T-helper 9 cell (primary cell): ENCODE measurements at regions not wholly inside any gene's neighbourhood (a gene's known extent, or its start where the extent isn't known, plus 50 kb on each side); places are given as distances from the start of the nearest gene placed in this dataset.
"Not testable (repeated sequence)": the region's sequence is repeated elsewhere in the genome, so short reads cannot be mapped to it uniquely, and the experiment has no call there.

Source experiments
- DNase-seq: peaks from one replicate; pipeline ENCODE4 v3.0.0-alpha.2; 2020

GRCh38 chr7:106447318-106447847 is 162.6 kb upstream of the NAMPT start:
- no peak for DNase-seq

- not testable (repeated sequence) for DNase-seq
Observed at GRCh38 chr7:106445366-106445765, 160.6 kb upstream of the NAMPT start.

DNA sequence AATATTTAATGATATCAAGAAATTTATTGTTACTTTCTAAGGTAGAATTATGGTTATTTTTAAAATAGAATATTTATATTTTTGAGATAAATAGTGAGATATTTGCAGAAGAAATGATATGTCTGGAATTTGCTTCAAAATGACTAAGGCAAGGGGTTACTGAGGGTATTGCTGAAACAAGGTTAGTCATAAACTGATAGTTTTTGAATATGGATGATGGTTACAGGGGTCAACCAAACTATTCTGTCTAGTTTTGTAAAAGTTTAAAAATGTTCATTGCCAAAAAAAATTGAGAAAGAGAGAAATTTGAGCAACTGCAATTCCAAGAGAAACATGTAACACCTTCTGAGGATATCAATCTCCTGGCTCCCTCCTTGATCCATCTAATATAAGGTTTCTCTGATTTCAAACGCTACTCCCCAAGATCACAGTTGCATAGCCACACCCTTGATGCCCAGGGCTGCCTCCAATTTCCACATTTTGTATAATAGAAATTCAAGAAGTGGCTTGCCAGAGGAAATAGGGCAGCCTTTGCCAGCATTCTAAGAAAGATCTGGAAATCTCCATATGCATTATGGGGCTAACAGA is 159.4 kb upstream of the NAMPT start:
- no peak for DNase-seq

DNA sequence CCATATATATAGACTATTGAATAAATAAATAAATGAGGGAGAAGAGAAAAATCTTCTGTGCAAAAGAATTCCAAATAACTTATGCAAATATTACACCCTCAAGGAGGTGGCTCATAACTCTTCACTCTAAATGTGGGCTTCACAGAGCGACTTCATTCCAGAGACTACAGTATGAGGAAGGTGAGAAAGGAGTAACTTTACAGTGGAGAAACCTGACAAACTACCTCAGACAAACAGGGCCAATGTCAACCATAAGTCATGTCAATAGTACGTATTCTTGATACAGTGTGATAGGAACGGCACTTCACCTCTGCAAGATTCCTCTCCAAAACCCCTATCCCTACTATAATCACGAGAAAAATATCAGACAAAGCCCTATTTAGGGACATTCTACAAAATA is 158.4 kb upstream of the NAMPT start:
- no peak for DNase-seq

- DNase-seq, result no peak
Observed at GRCh38 chr7:106442476-106442875, 157.7 kb upstream of the NAMPT start.

DNA sequence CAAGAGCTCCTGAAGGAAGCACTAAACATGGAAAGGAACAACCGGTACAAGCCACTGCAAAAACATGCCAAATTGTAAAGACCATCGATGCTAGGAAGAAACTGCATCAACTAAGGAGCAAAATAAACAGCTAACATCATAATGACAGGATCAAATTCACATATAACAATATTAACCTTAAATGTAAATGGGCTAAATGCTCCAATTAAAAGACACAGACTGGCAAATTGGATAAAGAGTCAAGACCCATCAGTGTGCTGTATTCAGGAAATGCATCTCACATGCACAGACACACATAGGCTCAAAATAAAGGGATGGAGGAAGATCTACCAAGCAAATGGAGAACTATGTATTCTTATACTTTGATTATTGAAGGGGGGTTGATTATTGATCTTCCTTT is 156.6 kb upstream of the NAMPT start:
- DNase-seq, result not testable (repeated sequence)

DNA sequence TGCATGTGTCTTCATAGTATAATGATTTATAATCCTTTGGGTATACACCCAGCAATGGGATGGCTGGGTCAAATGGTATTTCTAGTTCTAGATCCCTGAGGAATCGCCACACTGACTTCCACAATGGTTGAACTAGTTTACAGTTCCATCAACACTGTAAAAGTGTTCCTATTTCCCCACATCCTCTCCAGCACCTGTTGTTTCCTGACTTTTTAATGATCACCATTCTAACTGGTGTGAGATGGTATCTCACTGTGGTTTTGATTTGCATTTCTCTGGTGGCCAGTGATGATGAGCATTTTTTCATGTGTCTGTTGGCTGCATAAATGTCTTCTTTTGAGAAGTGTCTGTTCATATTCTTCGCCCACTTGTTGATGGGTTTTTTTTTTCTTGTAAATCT is 152.2 kb upstream of the NAMPT start:
- not testable (repeated sequence) for DNase-seq

GRCh38 chr7:106433377-106433776 is 148.6 kb upstream of the NAMPT start:
- no peak for DNase-seq

DNA sequence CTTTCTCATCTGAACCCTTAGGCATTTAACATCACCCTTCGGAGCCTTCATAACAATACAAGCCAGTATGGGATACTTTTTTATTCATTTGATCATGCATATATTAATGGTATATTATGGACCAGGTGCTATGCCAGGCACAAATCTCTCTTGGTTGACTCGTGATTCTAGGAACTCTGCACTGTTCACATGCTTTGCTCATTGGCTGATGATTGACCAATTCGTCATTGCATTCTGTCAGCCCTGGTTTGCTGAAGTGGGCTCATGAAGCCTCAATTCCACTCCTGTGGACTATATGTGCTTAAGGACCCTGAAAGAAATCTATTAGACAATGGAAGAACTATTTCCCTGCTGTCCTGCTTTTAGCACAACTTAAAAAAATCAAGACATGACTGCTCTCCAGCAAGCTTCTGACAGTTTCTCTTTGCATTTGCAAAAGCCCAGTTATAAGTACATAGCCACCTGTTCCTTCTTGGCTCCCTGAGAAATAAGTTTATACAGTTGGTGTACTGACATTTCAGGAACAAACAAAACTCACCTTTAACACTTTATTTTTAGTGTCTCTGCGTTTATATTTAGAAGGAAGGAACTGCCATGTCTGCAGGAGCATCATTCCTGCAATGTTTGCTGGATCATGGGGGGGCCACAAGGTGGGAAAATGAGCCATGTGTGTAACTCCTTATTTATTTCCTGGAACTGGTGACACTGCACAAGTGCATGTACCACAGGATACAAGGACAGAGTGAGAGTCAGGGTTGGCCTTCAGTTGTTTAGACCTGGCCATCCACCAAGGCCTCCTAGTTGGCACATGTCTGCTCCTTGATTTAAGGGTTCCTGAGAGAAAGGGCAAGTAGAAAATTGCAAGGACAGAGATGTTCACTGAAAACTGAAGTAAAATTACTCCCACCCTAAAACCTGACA is 146.0 kb upstream of the NAMPT start:
- no peak for DNase-seq

GRCh38 chr7:106430103-106430502 is 145.3 kb upstream of the NAMPT start:
- no peak for DNase-seq

- DNase-seq, result no peak
Observed at GRCh38 chr7:106426803-106427202, 142.0 kb upstream of the NAMPT start.

GRCh38 chr7:106425017-106425719 is 140.4 kb upstream of the NAMPT start:
- no peak for DNase-seq

GRCh38 chr7:106424476-106425016 is 139.8 kb upstream of the NAMPT start:
- DNase-seq, result no peak

GRCh38 chr7:106423821-106424475 is 139.2 kb upstream of the NAMPT start:
- DNase-seq, result no peak

DNA sequence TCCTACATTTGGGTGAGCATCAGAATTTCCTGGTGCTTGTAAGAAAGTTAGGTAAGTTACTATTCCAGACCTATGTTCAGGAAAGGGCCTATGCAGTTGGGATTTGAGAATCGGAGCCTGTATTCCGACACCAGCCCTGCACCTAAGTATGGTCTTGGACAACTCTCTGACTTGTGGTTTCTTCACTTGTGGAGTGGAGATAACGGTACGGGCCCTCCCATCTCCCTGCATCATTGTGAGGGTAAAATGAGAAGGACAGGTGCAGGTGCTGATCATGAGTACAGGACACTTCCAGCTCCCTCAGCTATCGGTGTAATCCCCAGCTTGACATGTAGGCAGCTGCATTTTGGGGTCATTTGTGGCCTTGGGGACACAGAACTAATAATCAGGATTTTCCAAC is 138.3 kb upstream of the NAMPT start:
- no peak for DNase-seq

- DNase-seq, result no peak
Observed at GRCh38 chr7:106421181-106421762, 136.5 kb upstream of the NAMPT start.

- DNase-seq, result no peak
Observed at GRCh38 chr7:106420736-106421135, 136.0 kb upstream of the NAMPT start.

- no peak for DNase-seq
Observed at GRCh38 chr7:106420210-106420609, 135.4 kb upstream of the NAMPT start.

- no peak for DNase-seq
Observed at GRCh38 chr7:106419455-106420182, 134.8 kb upstream of the NAMPT start.

DNA sequence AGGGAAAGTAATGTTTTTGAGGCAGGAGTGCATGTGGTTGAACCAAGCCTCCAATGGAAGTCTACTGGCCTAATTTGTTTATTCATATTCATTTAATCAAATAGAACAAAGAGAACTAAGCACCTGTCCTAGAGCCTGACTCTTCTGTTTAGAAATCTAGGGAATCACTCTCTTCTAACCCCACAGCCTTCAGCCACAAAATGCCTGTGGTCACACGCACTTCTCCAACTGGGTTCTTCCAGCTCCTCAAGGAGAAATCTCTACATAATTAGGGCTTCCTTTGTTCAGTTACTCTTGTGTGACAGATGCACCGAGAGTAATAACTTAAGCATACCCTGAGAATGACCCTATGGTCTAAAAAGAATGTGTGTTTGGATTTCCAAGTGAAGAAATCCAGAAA is 133.7 kb upstream of the NAMPT start:
- no peak for DNase-seq

DNA sequence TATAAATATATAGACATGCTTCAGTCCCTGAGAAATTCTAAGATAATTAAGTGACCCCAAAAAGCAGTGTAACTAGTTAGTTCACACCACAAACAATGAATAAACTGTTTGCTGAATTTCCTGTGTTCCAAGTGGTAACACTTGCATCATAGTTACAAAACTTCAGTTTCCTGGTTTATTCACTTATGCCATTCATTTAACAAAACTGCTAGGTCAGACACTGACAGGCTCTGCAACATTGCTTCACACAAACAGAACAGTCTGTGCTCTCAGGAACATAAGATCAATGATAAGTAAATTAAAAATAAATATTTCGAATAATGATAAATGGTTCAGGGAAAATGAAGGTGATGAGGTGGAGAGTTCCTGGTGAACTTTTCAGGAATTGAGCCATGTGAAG is 133.3 kb upstream of the NAMPT start:
- DNase-seq, result no peak
